GM18520 (cell line): ENCODE measurements at regions not wholly inside any gene's neighbourhood (a gene's known extent, or its start where the extent isn't known, plus 50 kb on each side); places are given as distances from the start of the nearest gene placed in this dataset.

Experiments used
- ATAC-seq: cut with Tn5 transposase; IDR thresholded peaks from one replicate; pipeline ENCODE4 v1.9.1; 2021; ENCODE audit not compliant: unreplicated experiment

DNA sequence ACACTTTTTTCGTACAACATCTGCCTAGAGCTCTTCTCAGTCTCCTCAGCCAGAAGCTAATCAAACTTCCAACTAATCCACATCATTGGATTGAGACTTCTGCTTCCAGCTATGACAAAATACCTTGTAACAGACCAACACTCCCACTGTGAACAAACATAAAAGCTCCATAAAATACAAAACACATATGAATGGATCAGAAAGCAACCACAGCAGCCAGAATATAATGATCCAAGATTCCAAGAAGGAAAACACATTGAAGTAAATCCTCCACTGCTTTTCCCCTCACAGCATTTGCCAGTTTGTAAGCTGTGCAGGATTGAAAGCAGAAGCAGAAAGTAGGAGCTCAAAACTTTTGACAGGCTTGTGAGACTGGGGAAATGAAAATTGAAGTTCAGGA is 863.2 kb downstream of the TUSC7 start:
- no peak for ATAC-seq

DNA sequence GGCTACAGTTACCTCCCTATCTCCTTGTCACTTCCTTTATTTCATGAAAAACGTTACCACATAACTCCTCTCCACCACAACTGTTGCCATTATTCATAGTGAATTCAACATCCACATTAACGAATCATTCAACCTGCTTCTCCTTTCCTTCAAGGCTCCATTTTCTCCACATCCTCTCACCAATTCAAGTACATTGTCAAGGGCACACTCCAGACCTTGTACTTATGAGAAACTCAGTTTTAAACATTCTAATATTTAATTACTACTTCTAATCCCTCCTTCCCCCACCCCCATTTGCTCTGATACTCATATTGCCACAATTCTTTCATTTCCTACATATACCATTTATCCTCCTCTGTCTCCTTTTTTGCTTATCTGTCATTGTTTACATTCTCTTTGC is 871.2 kb downstream of the TUSC7 start:
- ATAC-seq = no peak

DNA sequence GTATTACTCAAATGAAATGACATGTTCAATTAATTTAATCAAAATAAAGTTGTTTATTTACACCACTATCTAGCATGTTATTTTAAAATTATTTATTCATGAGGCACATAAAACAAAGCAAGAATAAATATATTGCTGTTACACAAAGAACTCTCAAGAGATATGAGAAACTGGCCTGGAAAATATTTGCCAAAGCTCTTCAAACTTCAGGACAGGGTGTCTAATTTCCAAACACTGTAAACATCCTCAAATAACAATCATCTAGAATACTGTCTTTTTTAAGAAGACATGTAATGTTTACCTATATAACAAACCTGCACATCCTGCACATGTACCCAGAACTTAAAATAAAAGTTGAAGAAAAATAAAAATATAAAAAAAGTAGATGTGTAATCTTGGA is 876.6 kb downstream of the TUSC7 start:
- no peak for ATAC-seq

DNA sequence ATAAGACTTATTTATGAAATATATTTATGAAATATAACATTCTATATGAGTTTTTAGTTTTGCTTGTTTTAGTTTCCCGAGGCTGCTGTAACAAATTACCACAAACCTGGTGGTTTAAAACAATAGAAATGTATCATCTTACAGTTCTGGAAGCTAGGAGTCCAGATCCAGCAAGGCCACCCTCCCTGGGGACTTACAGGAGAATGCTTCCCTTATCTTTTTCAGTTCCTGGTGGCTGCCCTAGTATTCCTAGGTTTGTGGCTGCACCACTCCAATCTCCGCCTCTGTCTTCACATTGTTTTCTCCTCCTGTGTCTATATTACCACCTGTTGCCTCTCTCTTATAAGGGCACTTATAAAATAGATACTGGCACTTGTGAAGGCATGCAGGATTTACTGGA is 877.8 kb downstream of the TUSC7 start:
- ATAC-seq = no peak

DNA sequence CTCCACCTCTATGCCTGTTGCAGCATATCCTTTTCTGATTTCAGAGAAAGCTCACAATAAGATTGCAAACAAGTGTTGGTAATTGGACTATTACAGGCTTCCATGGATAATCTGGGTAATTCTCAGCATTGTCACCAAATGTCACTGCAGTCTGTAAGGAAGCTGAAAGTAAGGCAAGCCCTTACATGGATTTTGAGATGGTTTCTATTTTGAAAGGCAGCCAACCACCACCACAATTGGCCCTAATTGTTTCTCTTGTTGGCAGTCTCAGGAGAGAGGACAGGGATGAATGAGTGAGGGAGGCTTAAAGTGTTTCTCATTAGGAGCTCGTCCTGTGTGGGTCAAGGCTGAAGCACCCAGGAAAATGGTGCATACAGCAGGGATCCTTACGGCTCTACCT is 879.9 kb downstream of the TUSC7 start:
- no peak for ATAC-seq

DNA sequence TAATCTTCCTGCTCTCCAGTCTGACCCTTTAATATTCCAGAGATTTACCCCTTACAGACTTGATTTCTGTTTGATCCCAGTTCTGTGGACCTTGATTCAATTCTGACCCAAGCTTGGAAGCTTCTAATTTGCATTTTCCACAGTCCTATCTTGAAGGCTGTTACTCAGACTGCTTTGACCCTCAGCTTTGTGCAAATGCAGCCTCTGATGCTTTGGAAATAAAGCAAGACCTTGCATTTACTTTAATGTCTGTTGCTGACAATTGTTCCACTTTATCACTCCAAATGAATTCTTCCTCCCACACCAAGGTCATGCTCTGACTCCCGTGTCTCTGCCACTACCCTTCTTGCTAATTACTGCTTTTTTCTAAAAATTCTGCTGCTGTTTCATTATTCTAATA is 886.0 kb downstream of the TUSC7 start:
- ATAC-seq = no peak

DNA sequence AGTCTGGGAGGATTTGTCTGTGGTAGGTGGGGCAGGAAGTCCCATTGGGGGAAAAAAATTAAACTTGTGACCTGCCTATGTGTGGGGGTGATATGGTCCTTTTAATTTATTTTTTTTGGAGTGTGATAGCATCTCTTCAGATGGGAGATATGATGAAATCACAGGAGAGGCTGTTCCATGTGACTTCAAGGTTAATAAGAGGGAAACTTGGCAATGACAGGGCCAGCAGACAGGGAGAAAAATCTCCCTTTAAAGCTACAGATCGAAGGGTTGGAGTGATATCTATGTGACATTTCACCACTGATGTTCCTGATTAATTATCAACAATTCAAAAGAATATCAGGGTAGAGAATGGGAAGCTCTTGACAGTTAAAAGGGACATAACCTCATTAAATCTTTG is 886.9 kb downstream of the TUSC7 start:
- no peak for ATAC-seq

DNA sequence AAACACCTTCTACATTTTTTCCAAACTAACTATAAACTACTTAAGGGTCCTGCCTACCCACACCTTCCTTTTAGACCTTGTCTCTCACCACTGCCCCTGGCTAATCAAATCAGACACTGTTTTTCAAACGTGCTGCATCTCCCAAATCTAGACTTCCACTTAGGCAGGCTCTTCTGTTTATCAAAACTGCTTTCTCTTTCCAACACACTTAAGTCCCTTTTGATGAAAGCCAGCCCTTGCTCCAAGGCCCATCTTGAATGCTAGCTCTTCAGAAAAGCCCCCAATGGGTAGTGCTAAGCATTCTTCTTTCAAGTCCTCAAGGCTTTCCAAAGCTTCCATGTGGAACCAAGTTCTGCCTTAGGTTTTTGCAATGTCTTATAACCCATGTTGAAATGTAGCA is 888.3 kb downstream of the TUSC7 start:
- ATAC-seq = no peak

DNA sequence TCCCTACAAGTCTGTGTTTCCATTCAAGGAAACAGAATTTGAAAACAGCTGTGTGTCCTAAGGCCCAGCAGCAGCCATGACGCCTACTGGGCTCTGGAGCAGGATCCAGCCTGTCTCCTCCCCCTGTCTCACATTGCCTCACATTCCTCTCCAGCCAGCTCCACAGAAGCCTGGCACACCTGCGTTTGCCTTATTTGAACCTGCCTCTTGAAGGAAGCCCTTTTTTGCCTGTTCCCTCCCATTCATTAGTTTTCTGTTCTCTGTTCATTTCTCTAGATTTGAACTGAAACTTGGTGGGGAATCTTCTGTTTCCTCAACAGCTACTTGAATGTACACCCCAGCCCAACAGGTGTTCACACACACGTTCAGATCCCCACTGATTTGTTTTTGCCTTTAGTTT is 890.5 kb downstream of the TUSC7 start:
- no peak for ATAC-seq

DNA sequence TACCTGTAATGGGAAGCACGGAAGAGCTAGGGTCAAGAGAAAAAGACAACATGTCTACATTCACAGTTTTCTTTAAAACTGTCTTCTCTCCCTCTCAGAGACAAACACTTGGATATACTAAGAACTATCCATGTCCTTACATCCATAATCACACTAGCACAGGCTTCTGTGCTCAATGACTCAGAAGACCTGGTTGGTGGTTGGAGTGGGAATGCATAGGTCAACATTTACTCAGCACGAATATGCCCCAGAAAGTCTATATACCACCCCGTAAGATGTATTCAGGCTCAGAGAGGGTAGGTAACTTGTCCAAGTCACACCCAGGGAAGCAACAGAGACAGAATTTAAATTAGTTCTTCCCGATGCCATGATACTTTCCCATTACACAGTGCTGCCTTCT is 891.1 kb downstream of the TUSC7 start:
- ATAC-seq = no peak

DNA sequence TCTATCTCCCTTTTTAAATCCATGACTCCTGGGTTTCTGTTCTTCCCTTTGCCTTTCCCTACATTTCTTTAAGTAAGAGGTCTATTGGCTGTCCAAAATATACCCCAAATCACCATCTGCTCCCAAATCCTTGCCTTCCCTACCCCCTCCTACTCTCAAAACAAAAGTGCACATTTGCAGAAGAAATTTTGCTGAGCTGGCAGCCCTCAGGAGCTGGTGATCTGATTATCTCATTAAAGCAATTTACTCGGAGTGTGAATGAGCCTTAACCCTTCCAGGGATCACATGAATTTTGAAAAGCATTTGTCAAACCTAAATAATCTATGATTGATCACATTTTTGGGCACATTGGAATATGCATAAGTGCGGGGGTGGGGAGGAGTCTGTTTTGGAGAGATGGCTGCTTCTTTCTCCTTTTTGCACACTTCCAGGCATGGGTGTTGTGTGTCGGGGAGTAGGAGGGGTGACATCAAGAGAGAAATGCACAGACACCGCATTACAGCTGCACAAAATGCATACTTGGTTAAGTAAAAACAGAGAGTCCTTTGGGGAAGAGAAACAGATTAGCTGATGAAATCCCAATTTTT is 892.6 kb downstream of the TUSC7 start:
- ATAC-seq = no peak

DNA sequence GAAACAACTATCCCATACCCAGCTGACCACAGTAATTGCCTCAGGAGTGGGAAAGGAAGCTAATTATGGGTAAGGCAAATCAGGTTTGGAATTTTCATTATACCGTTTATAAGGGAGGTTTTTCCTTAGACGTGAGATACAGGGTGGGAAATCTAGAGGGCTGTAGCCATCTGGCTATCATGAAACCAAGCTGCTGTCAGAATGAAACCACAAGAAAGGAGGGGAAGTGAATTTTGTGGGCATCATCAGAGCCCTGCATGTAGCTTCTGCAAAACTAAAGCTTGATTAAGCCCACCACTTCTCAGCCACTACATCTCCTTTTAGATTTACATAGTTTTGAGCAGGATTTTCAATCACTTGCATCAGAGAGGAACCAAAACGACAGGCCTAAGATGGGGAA is 893.5 kb downstream of the TUSC7 start:
- no peak for ATAC-seq

DNA sequence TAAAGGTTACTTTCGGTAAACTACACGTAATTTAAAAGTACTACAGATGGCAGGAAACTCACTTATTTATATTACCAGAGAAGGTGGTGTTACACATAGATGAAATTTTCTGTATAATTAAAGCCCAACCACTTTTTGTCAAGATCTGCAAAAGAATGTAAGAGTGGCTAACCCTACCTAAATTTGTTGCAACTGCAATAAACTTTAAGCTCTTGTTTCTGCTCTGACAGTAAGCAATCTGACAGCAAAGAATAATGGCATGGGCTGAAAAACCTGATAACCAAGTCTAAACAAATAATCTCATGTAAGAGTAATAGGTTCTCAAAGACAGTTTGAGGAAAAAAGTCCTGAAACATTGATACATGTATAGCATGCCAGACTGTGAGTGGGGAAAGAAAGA is 897.3 kb downstream of the TUSC7 start:
- ATAC-seq = no peak

DNA sequence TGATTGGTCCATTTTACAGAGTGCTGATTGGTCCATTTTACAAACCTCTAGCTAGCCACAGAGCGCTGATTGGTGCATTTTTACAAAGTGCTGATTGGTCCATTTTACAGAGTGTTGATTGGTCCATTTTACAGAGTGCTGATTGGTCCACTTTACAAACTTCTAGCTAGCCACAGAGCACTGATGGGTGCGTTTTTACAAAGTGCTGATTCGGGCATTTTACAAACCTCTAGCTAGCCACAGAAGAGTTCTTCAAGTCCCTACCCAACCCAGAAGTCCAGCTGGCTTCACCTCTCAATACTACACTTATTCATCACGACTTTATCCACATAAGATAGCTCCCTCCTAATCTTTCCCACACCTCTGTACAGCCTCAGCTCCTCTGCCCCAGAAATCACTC is 899.8 kb downstream of the TUSC7 start:
- no peak for ATAC-seq

DNA sequence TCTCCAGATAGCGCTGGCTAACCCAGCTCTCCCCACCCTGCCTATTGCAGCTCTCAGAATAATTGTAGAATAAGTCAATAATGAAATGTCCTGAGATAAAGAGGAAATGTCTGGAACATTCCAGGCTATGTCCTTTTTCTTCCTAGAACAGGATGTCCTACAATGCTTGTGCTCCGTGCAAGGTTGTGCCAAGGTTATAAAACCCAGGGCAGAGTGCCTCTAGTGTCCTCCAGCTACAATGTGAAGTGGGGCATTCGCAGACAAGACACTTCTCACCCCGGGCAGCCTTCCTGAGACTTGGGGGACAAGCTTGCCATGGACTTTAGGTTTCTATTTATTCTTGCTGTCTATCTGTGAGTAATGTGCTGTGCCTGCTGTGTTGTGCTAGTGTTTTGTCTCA is 900.6 kb downstream of the TUSC7 start:
- ATAC-seq = no peak

DNA sequence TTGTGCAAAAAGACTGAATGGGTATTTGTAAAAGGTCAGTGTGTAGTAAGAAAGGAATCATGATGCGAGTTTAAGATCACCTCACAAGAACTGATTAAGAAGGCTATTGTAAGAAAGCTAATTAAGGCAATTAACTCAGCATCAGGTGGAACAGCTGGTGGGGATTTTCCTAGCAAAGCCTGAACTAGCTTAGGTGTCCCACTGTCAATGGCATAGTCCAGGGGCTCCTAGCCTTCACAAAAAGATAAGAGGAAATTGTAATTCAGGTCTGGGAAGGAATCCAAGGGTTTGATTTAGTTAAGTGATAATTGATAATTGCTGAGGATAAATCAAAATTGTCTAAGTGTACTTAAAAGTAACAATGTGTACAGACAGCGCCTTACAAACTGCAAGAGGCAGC is 901.6 kb downstream of the TUSC7 start:
- no peak for ATAC-seq

DNA sequence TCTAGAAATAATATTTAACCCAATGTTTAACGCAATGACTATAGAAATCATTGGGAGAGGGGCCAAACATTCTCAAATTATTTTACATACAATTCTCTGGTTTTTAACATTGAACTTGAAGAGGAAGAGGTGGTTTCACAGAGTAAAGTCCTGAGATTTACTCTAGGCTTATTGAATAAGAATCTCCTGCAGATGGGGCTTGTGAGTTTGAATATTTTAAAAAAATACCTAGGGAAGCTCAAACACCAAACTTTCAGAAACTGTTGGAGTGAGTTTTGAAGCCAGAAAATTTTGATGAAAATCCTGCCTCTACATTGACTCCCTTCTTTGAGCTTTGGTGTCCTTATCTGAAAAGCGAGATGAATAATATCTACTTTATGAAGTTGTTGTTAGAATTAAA is 906.6 kb downstream of the TUSC7 start:
- ATAC-seq = no peak

DNA sequence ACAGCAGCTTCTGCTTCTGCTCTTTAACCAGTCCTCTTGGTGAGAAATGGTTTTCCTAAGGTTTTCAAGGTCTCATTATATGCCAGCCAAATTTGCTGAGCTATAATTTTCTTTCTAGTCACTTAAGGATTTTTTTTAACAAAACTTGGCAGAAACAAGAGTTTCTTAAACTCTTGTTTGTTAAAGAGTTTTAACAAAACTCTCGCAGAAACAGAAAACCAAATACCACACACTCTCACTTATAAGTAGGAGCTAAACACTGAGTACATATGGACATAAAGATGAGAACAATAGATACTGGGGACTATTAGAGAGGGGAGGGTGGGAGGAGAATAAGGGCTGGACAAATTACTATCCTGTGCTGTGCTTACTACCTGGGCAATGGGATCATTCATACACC is 908.3 kb downstream of the TUSC7 start:
- ATAC-seq = no peak

DNA sequence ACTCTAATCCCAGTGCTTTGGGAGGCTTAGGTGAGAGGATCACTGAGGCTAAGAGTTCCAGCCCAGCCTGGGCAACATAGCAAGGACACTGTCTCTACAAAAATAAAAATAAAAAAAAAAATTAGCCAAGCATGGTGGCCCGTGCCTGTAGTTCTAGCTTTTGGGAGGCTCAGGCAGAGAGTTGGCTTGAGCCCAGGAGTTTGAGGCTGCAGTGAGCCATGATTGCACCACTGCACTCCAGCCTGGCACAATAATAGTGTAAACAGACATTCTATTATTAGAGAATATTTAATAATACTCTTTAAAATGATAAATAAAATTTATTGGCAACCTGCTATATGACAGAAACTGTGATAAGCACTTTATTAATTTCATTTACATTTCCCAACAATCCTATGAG is 908.9 kb downstream of the TUSC7 start:
- no peak for ATAC-seq

DNA sequence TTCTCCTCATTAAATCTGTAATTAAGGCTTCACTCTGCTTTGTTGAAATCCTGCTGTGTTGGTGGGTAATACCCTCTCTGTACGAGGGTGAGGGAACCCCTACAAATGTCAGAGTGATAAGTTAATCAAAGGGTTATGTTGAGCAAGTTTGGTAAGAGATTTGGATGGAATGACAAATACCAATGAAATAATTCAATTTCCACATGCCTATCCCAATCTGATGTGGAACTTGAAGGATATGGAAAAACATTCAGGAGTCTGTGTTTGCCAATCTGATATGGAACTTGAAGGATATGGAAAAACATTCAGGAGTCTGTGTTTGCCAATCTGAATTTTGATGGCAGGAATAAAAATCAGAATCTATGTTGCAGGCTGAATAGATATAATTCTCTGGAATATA is 910.2 kb downstream of the TUSC7 start:
- no peak for ATAC-seq

DNA sequence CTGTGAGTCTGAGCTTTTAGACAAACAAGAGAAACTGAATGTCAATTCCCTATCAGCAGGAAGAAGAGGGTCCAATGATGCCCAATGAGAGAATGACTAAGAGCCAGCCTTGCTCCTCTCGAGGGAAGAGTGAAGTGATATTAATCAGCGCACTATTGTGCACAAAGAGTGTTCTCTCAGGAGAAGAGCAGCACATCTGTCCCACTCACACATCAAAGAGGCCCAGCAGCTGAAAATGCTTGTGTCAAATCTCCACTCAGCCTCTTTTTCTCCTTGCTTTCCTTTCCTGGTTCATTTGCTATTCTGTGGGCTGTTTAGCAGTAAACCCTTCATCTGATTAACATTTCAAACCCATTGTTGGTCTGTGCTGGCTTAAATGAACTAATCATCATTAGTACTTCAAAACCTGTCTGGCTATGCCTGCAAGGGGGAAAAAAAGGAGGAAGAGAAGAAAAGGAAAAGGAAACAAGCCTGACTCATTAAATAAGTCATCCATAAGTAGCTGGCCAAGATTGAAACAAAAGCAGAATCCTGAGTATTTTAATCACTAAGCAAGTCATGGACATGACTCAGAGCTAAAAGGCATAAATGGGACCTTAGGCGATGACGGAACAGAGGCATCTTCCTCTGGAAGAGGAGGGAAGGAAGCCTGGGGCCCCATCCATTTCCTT is 912.7 kb downstream of the TUSC7 start:
- ATAC-seq = no peak

DNA sequence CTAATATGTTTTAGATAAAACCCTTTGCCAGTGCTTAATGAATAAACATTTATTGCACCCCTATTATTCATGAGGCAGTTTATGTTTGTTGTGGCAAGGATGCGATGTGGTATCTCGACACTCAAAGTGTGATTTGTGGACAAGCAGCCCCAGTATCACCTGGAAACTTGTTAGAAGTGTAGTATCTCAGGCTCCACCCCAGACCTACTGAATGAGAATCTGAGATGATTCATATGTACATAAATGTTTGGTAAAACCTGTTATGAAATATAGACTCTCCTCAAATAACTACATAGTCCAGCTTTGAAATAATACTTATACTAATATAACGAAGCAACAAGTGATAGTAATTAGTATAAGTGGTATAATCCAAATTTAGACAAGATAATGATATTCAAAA is 914.8 kb downstream of the TUSC7 start:
- no peak for ATAC-seq

DNA sequence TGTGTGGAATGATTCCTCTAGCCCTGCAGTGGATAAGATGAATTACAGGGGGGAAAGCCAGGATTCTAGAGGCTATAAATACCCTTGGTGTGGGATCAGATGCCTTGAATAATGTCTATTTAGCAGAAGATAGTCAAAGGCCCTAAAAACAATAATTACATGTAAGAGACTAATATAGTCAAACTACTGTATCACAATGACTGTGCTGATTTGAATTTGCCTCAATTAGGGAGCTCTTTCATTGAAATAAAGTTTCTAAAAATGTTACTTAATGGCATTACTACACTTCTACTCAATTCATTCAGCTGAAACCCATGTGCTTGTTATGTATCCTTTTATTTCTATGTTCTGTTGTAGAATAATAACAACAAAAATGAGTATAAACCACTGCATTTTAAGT is 915.6 kb downstream of the TUSC7 start:
- no peak for ATAC-seq
